GM19035 (cell line): ENCODE measurements at regions not wholly inside any gene's neighbourhood (a gene's known extent, or its start where the extent isn't known, plus 50 kb on each side); places are given as distances from the start of the nearest gene placed in this dataset.

ENCODE experiments used
- ATAC-seq: cut with Tn5 transposase; IDR thresholded peaks from one replicate; pipeline ENCODE4 v1.9.1; 2021; ENCODE audit not compliant: unreplicated experiment

DNA sequence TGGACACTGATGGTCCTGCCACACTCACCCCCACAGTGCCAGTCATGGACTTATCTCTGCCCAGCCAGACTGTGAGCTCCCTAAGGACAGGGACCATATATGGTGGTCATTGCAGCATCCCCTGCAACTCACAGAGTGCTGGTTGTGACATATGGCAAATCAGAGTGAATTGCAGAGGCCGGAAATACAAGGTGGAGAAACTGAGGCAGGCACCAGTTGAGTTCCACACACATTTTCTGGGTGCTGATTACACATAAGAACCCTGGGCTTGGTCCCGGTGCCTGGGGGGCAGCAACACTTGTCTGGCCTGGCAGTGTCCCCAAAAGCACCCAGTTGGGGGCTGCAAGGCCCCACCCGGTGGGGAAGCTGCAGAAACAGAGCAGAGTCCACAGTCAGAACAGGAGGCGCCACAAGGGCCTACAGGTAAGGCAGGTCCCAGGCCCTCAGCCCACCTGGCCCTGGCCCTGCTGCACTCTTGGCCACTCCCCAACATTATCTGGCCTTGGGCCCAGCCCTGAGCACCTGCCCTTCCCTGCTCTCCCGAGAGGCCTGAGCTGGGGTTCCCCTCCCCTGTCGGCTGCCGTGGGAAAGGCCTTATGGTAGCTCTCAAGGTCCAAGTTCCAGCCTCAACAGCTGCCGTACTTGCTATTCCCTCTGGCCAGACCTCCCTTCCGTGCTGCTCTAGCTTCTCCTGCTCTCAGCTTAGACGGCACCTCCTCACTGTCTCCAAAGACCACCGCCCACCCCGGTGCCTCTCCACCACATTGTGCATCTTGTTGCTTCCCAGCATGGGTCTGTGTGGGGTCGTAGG lies 140.8 kb upstream of the PTPN1 start:
- no peak for ATAC-seq

DNA sequence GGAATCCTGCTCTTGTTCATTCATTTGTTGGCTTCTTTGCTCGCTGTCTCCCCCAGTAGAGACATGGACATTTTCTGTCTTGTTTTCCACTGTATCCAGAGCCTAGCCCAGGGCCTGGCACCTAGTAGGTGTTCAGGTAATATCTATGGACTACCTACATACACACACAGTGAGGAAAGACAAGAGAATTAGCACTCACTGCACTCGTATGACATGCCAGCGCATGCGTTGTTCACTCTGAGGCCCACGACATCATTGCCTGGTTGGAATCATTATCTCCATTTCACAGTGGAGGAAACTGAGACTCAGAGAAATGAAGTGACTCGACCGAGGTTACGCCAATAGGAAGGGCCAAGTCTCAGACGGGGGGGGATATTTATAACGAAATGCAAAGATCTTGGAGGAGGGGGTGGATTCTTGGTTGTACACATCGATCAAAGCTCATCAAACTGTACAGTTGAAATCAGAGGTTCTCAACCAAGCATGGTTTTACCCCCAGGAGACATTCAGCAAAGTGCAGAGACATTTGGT lies 140.1 kb upstream of the PTPN1 start:
- no peak for ATAC-seq

DNA sequence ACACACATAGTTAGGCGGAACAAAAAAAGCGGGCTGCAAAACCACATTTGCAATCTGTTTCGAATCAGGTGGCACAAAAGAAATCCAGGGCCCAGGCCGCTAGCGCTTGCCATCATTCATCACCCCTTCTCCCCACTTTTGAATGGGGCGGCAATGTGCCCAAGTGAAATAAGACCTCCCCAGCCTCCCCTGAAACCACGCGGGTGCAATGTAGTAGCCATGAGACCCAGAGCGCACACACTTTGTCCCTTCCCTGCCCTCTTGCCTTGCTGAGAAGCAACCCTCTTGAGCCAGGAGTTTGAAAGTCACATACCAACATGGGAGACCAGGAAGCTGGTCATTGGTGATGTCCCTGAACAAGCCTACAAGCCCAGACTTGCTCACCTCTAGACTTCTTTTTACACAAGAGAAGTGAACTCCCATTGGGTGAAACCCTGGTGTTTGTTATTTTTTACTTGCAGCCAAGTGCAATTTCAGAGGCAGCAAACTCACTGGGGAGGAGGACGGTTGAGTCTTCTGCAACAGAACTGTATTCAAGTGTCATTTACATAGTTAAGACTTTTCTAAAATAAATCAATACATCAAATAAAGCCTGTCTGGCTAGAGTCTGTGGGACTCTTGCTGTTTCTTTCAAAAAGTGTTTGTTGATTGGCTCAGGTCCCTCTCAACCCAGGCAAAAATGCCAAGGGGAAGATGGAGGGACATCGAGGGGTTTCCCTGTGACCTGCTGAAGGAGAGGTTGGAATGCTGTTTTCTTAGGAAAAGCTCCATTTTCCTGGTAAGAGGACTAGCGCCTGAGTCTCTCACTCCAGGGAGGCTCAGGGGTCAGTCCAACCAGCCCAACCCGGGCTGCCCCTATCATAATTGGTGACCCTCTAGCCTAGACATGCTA lies 138.1 kb upstream of the PTPN1 start:
- no peak for ATAC-seq

DNA sequence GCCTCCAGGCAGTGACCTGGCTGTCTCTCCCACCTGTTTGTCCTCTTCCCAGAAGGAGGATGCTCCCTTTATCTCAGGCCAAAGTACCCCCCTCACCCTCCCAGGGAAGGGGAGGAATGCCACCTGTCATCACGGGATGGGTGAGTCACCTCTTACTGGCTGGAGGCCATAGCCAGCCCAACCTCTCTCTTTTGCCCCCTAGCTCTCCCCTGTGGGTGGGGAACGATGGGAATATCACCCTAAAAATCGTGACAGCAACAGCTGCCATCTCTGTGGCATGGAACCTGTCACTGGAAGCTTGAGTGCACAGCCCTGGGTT lies 137.5 kb upstream of the PTPN1 start:
- no peak for ATAC-seq

DNA sequence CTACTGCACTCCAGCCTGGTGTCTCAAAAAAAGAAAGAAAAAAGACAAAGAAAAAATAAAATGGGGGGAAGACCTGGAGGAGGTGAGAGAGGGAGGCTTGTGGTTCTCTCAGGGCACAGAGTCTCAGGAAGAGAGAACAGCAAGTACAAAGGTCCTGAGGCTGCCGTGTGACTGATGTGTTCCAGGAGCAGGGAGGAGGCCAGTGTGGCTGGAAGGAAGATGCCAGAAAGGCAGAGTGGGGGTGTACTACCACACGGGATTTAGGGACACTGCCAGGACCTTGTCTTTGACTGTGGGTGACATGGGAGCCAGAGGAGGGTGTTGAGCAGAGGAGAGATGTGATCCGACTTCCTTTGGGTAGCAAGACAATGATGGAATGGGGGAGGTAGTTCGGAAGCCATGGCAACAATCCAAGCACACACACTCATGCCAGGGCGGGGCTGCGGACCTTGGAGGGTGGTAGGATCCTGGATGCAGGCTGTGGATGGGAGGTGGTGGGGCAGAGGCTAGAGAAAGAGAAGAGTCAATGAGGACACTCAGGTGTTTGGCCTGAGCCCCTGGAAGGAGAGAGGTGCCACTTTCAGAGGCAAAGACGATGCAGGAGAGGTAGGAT lies 136.4 kb upstream of the PTPN1 start:
- ATAC-seq, result no peak

DNA sequence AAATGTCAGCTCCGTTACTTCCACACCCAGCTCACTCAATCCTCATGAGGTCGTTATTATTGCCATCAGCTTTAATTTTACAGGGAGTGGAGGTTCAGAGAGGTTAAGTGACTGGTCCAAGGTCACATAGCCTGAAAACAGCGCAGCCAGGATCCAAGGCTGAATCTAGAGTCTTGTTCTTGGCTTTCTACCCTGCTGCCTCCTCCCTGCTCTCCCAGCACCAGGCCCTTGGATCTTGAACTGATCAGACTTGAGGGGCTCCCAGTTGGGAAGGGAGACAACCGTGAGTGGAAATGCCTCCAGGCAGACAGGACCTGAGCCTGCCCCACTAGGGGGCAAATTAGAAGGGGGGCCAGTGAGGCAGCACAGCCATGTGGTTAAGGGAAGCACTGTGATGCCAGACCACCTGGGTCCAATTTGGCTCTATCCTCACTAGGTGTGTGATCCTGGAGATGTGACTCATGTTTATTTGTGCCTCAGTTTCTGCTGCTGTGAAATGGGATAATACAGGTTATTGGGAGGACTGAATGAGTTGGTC lies 135.6 kb upstream of the PTPN1 start:
- no peak for ATAC-seq

DNA sequence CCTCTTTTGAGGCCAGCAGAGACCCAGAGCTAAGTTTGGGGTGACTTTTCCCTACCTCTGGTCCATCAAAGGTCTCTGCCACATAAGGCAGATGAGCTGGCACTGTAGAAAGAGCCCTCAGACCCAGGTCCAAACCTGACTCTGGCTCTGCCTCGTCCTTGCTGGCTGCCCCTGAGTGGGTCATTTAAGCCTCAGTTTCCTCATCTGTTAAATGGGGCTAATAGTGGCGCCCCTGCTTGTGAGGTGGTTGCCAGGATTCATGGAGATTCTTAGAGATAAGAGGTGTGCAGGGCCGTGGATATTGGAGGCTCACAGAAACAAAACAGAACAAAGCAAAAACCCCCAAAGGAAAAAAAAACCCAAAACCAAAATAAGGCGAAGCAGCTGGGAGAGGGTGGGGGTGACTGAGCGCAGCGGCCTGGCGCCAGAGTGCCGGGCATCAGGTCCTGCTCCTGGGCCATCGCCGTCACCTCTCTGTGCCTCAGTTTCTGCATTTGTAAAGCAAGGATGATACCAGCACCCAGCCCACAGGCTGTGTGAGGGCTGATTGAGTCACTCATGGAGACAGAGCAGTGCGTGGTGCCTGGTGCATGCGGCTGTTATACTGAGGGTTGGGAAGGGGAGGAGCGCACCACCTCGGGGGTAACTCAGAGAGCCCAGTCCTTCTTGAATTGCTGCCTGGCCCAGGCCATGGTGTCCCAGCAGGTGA lies 133.8 kb upstream of the PTPN1 start:
- ATAC-seq, result no peak

DNA sequence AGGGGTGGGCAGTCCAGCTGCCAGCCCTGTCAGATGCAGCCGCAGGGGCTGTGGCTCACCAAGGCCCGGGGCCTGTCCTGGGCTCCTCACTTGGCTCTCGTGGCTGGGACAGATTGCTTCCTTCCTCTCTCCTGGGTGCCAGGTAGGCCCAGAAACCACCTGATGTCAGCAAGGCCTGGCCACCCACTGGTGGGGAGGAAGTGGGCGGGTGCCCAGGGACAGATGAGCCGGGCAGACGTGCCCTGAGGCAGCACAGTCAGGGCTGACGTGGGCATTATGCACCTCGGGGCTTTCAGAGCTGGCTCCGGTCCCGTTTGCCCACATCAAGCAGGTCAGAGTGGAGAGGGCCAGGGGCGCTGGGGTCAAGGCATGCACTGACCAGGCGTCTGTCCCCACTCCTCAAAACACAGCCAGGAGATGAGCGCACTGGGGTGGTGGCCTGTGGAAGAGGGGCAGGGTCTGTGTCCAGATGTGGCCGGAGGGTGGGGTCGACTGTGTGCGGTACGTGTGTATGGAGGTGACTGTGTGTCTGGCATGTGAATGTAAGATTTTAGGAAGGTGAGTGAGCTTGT lies 133.2 kb upstream of the PTPN1 start:
- ATAC-seq, result no peak

DNA sequence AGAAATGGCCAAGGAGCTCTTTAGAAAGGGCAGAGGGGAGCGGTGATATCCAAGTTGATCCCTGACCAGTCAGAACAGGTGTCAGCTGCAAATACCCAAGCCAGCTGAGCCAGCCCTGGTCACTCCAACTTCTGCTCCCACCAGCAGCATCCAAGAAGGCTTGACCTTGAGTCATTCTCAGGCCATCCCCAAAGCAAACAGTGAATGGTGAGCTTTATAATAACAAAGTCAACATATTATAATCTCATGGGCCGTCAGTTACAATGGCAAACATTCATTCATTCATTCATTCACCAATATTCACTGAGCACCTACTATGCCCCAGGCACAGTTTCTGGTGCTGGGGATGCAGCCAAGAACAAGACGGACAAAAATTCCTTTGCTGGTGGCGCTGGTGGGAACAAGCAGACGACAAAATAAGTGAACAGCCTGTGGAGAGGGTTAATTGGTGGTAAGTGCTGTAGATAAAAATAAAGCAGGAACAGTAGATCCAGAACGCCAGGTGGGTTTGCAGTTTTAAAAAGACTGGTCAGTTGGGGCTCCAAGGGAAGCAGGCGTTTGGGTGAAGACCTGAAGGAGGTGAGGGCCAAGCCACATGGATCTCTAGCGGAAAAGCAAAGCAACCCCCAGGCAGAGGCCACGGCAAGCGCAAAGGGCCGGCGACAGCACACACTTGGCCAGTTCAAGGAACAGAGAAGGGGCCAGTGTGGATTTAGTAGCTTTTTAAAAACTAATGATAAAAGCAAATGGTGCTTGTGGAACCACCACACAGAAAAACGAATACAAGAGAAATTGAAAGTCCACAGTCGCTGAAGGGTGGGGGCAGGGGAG lies 131.8 kb upstream of the PTPN1 start:
- no peak for ATAC-seq

DNA sequence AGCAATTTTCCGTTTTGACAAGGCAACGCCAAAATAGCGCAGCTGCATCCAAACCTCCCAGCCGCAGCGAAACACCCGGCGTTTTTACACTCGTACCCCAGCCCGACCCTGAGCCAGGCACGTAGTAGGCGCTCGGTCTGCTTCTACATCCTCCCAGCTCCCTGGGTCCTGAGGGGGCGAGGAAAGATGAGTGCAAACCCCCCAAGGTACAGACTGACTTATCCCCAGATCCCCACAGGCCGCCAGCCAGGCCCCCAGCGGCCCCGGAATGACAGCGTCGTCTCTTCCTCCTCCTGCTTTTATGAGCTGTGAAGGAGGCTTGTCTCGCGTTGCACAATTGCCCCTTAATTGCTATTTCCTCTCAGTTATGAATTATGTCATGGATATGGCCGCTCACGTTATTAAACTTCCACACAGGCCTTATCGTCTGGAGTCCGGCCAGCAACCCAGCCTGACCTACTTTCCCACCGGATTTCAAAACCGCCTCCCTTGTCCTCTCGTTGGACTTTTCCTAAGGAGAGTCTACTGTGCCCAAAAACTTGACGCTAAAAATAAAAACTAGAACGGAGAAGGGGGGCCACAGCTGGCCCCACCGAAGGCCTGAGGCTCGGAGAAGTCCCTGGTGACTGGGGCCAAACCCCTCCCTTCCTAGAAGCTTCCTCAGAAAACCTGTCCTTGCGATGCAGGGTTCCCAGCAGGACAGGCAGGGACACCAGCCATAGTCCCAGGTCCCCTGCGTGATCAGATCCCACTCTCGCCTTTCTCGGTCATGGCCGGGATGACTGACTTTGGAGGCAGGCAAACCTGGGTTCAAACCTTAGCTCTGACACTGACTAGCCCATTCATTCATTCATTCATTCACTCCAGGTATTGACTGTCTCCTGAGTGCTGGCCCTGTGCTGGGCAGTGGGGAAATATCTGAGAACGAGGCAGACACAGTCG lies 130.9 kb upstream of the PTPN1 start:
- no peak for ATAC-seq

DNA sequence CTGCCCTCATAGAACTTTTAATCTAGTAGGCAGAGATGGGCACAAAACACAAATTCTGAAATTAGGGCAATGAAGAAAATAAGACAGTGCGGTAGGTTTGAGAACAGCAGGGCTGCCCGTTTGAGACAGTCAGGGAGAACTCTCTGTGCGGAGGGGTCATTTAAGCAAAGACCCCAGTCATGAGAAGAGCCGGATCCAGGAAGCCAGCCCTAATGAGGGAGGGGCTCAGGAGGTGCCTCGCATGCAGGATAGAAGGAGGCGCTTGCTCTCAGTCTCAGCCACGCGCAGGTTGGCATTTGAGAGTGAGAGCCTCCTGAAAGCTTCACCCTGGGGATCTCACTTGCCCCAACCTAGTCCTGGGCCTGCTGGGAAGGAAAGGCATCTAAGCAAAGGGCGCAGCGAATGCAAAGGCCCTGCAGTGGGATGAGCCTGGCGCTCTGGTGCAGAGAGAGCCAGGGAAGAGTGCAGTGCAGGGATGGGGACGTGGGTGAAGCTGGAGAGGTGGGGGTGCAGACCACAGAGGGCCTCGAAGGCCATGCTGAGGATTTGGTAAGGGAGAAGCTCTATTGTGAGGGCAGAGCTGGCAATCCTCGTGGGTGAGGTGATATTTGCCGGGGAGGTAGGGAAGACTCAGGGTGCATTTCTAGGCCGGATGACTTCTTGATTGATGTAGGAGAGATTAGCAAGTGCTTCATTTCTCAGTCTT lies 130.0 kb upstream of the PTPN1 start:
- no peak for ATAC-seq

DNA sequence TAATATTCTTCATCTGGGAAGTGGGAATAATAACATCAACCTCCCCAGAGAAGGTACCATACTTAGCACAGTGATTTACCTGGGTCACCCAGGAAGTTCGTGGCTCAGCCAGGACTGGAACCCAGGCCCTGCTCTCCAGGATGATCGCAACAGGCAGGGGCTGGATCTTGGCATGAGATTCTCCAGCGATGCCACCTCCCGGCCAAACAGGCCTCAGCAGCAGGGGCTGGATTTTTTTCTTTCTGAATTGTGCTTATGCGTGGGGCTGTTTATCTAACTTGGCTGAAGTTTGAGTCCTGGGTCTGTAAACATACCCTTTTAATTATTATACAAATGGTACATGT lies 129.5 kb upstream of the PTPN1 start:
- no peak for ATAC-seq

DNA sequence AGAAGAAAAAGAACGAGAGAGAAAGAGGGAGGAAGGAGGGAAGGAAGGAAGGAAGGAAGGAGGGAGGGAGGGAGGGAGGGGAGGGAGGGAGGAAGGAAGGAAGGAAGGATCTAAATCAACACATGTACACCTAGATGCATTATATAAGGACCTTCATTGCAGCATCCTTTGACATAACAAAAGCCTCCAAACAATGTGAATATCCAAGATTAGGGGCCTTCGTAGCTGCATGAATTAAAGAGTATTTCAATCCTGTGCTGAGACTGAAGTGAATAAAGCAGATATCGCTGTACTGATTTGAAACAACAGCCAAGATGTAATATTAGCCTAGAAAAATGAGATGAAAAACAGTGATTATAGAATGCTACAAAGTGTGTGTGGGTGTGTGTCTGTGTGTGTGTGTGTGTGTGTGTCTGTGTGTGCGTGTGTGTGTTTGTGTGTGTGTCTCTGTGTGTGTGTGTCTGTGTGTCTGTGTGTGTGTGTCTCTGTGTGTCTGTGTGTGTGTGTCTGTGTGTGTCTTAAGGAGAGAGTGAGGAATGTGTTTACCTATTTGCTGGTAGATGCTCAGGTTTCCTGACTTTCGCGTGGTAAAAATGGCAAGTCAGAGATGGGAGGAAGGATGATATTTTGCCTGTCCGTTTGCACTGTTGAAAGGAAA lies 129.0 kb upstream of the PTPN1 start:
- no peak for ATAC-seq

DNA sequence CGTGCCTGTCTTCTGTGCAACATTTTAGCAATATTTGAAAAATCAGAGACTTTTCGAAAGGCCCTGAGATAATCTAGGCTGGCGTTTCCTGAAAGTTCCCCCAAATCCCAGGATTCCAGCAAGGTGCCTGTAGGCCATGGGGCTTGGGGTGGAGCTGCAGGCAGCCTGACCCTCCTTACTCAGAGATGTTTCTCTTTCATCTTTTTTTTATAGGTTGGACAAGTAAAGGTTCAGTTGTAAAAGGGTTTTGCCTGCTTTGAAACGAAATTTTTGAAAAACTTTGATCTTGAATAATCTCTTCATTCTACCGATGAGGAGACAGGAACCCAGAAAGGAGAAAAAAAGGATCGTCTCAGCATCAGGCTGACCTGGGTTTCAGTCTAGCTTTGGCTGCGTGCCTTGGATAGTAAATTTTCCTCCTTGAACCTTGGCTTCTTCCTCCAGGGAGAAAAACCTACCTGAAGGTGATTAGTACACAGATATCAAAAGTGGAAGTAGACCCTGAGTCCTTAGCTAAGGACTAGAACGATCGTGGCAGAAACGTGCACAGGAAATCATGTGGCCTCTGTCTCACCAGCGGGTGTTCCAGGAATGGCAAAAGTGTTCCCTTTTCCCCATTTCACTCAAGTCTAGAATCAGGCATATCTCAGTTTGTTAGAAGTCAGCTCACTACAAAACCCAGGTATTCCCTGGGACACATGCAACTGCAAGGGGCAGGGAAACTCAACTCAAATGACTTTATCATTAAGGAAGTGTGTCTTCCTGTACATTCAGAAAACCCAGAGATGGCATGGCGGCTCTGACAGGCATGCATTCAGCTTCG lies 128.2 kb upstream of the PTPN1 start:
- ATAC-seq, result no peak

DNA sequence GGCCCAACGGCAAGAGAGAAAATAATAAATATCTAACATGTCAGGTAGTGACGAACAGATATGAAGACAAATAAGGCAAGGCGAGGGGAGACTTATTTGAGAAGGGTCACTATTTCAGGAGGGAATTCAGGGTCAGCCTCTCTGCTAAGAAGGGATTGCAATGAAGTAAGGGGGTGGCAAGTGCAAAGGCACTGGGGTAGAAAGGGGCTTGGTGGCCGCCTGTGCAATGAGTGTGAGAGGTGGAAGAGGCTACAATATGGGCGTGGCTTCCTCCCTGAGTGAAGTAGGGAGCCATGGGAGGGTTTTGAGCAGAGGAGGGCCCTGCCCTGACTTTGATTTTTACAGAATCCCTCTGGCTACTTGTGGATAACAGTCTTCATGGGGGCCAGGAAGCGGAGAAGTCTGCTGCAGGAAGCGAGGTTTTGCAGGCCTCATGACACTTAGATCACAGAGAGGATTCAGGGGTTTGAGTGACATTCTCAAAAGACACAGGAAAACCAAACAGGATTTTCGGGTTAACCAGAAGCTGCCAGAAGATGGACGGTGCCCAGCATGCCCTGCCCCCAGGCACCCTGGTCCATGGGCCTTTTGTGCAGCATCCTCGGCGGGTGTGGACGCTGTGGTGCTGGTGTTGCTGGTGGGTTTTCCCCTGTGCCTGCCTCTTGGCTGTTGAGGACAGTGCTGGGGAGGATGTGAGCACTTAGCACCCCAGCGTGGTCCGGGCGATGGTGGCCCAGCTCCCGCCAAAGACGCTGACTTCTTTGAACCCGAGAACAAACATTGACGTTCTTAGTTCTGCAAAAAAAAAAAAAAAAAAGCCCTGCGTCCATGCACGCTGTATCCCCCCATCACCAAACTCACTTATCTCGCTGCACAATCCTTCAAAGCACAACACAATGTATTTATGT lies 124.2 kb upstream of the PTPN1 start:
- ATAC-seq, result no peak

DNA sequence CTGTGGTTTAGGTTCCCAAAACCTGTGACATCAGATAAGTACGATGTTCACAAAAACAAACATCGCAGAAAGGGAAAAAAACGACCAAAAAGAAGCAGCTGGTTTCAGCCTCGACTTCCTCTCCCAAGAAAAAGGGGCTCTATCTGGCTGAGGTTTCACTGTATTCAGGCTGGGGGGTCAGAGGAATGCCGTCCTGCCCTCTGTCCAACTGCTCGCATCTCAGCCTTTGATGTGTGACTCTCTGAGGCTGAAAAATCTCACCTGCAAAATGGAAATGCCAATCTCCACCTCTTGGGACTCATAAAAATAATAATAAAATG lies 123.6 kb upstream of the PTPN1 start:
- ATAC-seq, result no peak
